AG04449 (cell line): ENCODE measurements at regions not wholly inside any gene's neighbourhood (a gene's known extent, or its start where the extent isn't known, plus 50 kb on each side); places are given as distances from the start of the nearest gene placed in this dataset.
"Not testable (repeated sequence)": the region's sequence is repeated elsewhere in the genome, so short reads cannot be mapped to it uniquely, and the experiment has no call there.

Experiments used
- CTCF ChIA-PET: fragments of 350-600 bp; formaldehyde crosslinking; extraction: SDS; loops from one replicate; lab custom pipeline; 2021; ENCODE audit warnings: antibody characterized with exemption; lab: Yijun Ruan, JAX
- POLR2A ChIA-PET: fragments of 400-600, 350-600 bp; formaldehyde crosslinking; extraction: SDS; loops from one replicate; lab custom pipeline; 2020; ENCODE audit warnings: antibody characterized with exemption, inconsistent platforms; lab: Yijun Ruan, JAX
- DNase-seq: peaks from one replicate; pipeline ENCODE4 v3.0.0-alpha.2; 2010; ENCODE audit warnings: low read depth, low spot score
- H3K4me3 ChIP-seq: 2 replicates; pipeline ENCODE4 v1.5.1; 2011; ENCODE audit warnings: low read depth, mild to moderate bottlenecking, control low read depth, low read length
- TF ChIP-seq, protein P1 (sequence below): IDR thresholded peaks from one replicate; pipeline ENCODE4 v1.5.1; 2011; ENCODE audit warnings: mild to moderate bottlenecking, moderate library complexity, low read length, control low read depth, inconsistent platforms; ENCODE audit not compliant: insufficient read depth; ENCODE audit errors: missing control alignments

DNA sequence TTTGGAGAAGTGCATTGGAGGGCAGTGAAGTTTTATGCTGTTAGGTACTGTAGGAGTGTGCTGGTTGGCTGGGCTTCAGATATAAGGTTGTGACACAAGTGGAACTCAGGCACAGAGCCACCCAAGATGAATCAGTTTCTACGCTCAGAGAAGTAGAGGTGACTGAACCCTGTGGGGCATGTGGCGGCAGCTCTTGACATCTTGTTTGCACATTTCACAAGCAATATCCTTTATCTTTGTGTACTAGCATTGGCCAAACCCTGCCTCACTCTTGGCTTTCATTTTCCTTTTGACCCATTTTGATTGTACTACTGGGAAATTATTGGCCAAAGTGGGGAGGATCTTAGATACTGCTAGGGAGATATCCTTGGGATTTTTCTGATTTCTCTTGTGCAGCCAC, 110.0 kb downstream of the PSAT1 start:
- DNase-seq: no peak
- H3K4me3 ChIP-seq: no peak overlapping the region
- ChIA-PET POLR2A (no interaction called here), CTCF (interaction anchor here (1.4 kb wide), 1 partner anchor 37 kb away, joined by 4 read pairs; no protein-coding TSS in a partner anchor)
- TF ChIP-seq, protein P1, sequence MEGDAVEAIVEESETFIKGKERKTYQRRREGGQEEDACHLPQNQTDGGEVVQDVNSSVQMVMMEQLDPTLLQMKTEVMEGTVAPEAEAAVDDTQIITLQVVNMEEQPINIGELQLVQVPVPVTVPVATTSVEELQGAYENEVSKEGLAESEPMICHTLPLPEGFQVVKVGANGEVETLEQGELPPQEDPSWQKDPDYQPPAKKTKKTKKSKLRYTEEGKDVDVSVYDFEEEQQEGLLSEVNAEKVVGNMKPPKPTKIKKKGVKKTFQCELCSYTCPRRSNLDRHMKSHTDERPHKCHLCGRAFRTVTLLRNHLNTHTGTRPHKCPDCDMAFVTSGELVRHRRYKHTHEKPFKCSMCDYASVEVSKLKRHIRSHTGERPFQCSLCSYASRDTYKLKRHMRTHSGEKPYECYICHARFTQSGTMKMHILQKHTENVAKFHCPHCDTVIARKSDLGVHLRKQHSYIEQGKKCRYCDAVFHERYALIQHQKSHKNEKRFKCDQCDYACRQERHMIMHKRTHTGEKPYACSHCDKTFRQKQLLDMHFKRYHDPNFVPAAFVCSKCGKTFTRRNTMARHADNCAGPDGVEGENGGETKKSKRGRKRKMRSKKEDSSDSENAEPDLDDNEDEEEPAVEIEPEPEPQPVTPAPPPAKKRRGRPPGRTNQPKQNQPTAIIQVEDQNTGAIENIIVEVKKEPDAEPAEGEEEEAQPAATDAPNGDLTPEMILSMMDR: no peak

DNA sequence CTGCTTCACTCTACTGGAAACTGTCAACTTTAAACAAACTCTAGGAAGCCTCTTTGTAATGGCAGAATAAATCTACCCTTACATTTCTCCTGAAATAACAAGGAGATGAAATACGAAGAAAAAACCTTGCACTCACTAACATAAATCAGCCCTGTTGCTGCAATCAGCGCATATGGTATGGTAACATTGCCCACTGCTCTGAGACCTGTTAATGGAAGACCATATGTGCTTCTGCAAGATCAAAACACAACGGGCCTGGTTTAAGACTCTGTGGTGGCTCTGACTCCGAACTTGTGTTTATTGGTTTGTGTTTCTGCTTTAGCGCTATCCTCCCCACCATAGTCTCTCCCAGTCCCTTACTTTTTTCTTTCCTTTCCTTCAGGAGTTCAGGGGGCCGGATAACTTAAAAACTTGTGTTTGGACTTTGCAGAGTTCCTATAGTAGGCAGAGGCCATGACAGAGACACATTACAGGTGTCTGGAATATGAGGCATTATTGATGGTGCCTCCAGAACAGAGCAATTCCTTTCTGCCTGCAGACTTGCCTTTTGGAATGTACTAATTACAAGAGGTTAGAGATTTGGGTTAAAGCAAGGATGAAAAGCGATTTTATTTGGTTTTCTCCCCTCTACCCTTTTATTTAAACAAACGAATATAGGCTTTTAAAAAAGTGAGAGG, 110.8 kb downstream of the PSAT1 start:
- POLR2A ChIA-PET: no interaction called here
- CTCF ChIA-PET: interaction anchor here (1.1 to 1.8 kb wide), 2 partner anchors 31 to 42 kb away, joined by 3 to 4 read pairs; no protein-coding TSS in a partner anchor
- DNase-seq: no peak
- H3K4me3 ChIP-seq: no peak overlapping the region
- TF ChIP-seq, protein P1: no peak

DNA sequence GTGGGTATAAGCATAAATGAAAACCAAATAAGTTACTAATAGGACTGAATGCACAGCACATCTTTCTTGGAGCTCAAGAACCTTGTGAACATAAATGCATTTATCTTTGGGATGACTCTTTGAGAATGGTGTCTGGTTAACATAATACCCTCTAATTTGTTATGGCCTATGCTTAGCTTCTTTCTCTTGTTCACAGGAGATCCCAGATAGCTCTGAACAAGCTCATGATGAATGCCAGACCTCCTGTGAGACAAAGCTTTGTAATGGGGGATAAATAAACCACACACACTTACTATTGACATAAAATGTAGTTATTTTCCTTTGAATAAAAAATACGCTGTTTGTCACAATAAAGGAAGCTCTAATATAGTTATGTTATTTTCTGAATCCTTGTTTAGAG, 111.5 kb downstream of the PSAT1 start:
- H3K4me3 ChIP-seq: no peak overlapping the region
- TF ChIP-seq, protein P1: no peak
- POLR2A ChIA-PET: no interaction called here
- CTCF ChIA-PET: interaction anchor here (0.8 to 1.8 kb wide), 3 partner anchors 31 to 43 kb away, joined by 3 to 4 read pairs (median 3); no protein-coding TSS in a partner anchor
- DNase-seq: no peak

DNA sequence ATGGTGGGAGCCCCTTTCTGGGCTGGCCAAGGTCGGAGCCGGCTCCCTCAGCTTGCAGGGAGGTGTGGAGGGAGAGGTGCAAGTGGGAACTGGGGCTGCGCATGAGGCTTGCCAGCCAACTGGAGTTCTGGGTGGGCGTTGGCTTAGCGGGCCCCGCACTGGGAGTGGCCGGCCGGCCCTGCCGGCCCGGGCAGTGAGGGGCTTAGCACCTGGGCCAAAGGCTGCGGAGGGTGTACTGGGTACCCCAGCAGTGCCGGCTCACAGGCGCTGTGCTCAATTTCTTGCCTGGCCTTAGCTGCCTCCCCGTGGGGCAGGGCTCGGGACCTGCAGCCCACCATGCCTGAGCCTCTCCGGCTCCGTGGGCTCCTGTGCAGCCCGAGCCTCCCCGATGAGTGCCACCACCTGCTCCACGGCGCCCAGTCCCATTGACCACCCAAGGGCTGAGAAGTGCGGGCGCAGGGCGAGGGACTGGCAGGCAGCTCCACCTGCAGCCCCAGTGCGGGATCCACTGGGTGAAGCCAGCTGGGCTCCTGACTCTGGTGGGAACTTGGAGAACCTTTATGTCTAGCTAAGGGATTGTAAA, 113.1 kb downstream of the PSAT1 start:
- H3K4me3 ChIP-seq, POLR2A ChIA-PET, DNase-seq: not testable (repeated sequence)
- CTCF ChIA-PET: interaction anchor here (1.8 kb wide), 1 partner anchor 29 kb away, joined by 4 read pairs; no protein-coding TSS in a partner anchor

DNA sequence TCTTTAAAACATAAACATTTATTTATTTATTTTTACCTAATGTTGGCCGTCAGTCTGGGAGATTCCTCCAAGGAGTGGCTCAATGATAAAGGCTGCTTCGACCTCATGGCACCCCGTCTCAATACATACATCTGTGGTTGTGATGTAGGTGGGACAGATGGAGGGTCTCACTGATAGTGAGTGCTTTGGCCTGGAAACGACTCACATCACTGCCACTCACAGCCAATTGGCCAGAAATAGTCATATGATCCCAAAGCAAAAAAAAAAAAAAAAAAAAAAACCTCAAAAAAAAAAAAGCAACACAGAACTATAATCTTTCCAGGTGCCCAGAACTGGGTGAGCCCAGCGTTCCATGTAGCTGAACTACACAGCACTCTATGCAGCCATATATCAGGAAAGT, 125.4 kb downstream of the PSAT1 start:
- TF ChIP-seq, protein P1: no peak
- ChIA-PET POLR2A (no interaction called here), CTCF (no interaction called here)
- DNase-seq: no peak
- no peak overlapping the region for H3K4me3 ChIP-seq

DNA sequence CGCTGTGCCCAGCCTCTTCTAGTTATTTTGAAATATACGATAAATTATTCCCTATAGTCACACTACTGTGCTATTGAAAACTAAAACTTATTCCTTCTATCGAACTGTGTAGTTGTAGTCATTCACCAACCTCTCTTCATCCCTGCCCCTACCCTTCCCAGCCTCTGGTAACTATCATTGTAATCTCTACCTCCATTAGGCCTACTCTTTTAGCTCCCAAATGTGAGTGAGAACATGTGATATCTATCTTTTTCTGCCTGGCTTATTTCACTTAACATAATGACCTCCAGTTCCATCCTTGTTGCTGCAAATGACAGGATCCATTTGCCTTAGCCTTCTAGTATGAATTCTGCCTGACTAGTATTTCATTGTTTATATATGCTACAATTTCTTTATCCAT, 127.4 kb downstream of the PSAT1 start:
- TF ChIP-seq, protein P1: no peak
- ChIA-PET POLR2A (no interaction called here), CTCF (interaction anchor here (1.3 kb wide), 1 partner anchor 15 kb away, joined by 4 read pairs; no protein-coding TSS in a partner anchor)
- no peak overlapping the region for H3K4me3 ChIP-seq
- no peak for DNase-seq
